Mesendoderm (in vitro differentiated cells): ENCODE measurements at regions not wholly inside any gene's neighbourhood (a gene's known extent, or its start where the extent isn't known, plus 50 kb on each side); places are given as distances from the start of the nearest gene placed in this dataset.

Source experiments
- DNase-seq: peaks from one replicate; pipeline ENCODE4 v3.0.0; 2013
- H2AK5ac ChIP-seq: 2 replicates; pipeline ENCODE4 v1.6.1; 2013; ENCODE audit warnings: low read length, inconsistent platforms
- H2BK120ac ChIP-seq: 2 replicates; pipeline ENCODE4 v1.6.1; 2013; ENCODE audit warnings: low read depth, mild to moderate bottlenecking, low read length, moderate library complexity, mixed read lengths
- H2BK15ac ChIP-seq: replicated peaks from 2 replicates; pipeline ENCODE4 v1.6.1; 2013; ENCODE audit warnings: low read depth, mild to moderate bottlenecking, moderate library complexity
- H2BK5ac ChIP-seq: 2 replicates; pipeline ENCODE4 v1.6.1; 2013; ENCODE audit warnings: low read length, inconsistent platforms
- H3K18ac ChIP-seq: 2 replicates; pipeline ENCODE4 v1.6.1; 2013; ENCODE audit warnings: mild to moderate bottlenecking, low read length, mixed read lengths
- H3K23ac ChIP-seq: one replicate; pipeline ENCODE4 v1.6.1; 2013; ENCODE audit warnings: low read length
- H3K27ac ChIP-seq: 2 replicates; pipeline ENCODE4 v1.5.1; 2013; ENCODE audit warnings: low read depth, mild to moderate bottlenecking, inconsistent platforms, low read length, moderate library complexity
- H3K27me3 ChIP-seq: 2 replicates; pipeline ENCODE4 v1.6.1; 2013; ENCODE audit warnings: low read length, control low read depth, mild to moderate bottlenecking, inconsistent platforms; ENCODE audit not compliant: insufficient read depth, poor library complexity
- H3K36me3 ChIP-seq: 2 replicates; pipeline ENCODE4 v1.6.1; 2013; ENCODE audit warnings: low read length, inconsistent platforms; ENCODE audit not compliant: control insufficient read depth, insufficient read depth
- H3K4ac ChIP-seq: one replicate; pipeline ENCODE4 v1.6.1; 2013; ENCODE audit warnings: low read depth, mild to moderate bottlenecking, low read length, moderate library complexity
- H3K4me1 ChIP-seq: 2 replicates; pipeline ENCODE4 v1.6.1; 2013; ENCODE audit warnings: low read depth, low read length, inconsistent platforms; ENCODE audit not compliant: control insufficient read depth
- H3K4me2 ChIP-seq: 2 replicates; pipeline ENCODE4 v1.6.1; 2013; ENCODE audit warnings: low read length
- H3K4me3 ChIP-seq: 2 replicates; pipeline ENCODE4 v1.5.1; 2013; ENCODE audit warnings: mild to moderate bottlenecking, low read length
- H3K56ac ChIP-seq: one replicate; pipeline ENCODE4 v1.6.1; 2013; ENCODE audit warnings: low read length
- H3K79me1 ChIP-seq: 2 replicates; pipeline ENCODE4 v1.6.1; 2013; ENCODE audit warnings: low read length, inconsistent platforms
- H3K79me2 ChIP-seq: 2 replicates; pipeline ENCODE4 v1.6.1; 2013; ENCODE audit warnings: mild to moderate bottlenecking, low read length; ENCODE audit not compliant: control insufficient read depth, insufficient read depth
- H3K9ac ChIP-seq: 2 replicates; pipeline ENCODE4 v1.6.1; 2013; ENCODE audit warnings: low read length, inconsistent platforms
- H4K5ac ChIP-seq: one replicate; pipeline ENCODE4 v1.6.1; 2013; ENCODE audit warnings: low read length
- H4K8ac ChIP-seq: one replicate; pipeline ENCODE4 v1.6.1; 2013; ENCODE audit warnings: low read depth, mild to moderate bottlenecking, control low read depth, low read length, moderate library complexity
- WGBS: extraction: QIAGEN DNeasy Blood & Tissue Kit; methylation state at CpG from one replicate; pipeline ENCODE4 v1.1.7; 2013; ENCODE audit warnings: low lambda C conversion rate, missing lambda C conversion rate; ENCODE audit not compliant: insufficient coverage; ENCODE audit errors: extremely low coverage; 5-methylcytosine and 5-hydroxymethylcytosine counted together

DNA sequence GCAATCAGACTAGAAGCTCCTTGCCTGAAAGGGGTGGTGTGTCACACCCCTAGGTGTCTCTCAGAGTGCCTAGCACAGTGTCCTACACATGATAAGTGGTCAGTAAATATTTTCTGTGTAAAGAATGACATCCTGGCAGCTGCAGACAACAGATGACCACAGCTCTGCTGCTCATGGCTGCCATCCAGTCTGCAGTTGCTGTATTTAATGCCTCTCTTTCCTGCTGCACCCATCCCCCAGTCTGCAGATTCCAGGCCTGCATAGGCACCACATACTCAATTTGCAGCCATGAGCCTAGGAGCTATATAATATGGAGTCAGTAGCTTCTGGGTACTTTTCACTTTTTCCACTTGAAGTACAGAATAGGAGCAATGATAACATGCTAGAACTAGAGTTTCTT is 94.9 kb upstream of the NR4A3 start:
- Histone ChIP-seq H3K27me3 (no peaks in the 10 kb centered on the region), H2BK5ac (no peak overlapping the region), H2BK120ac (no peak overlapping the region), H3K27ac (no peak overlapping the region), H2AK5ac (no peak overlapping the region), H3K4me3 (no peak overlapping the region), H3K56ac (no peak overlapping the region), H3K79me1 (no peaks in the 10 kb centered on the region), H4K5ac (no peak overlapping the region), H3K79me2 (no peaks in the 10 kb centered on the region), H2BK15ac (no peak overlapping the region), H4K8ac (no peak overlapping the region), H3K4ac (no peak overlapping the region), H3K9ac (no peak overlapping the region), H3K23ac (no peak overlapping the region), H3K4me1 (no peaks in the 10 kb centered on the region), H3K4me2 (no peak overlapping the region), H3K18ac (no peak overlapping the region), H3K36me3 (no peaks in the 10 kb centered on the region)
- peak; percentile 43 for DNase-seq

- no peak overlapping the region for H2BK120ac ChIP-seq
- H2BK15ac ChIP-seq = no peak overlapping the region
- H3K4me3 ChIP-seq = no peak overlapping the region
- no peak overlapping the region for H3K27ac ChIP-seq
- H4K5ac ChIP-seq = no peak overlapping the region
- no peaks in the 10 kb centered on the region for H3K4me1 ChIP-seq
- H3K9ac ChIP-seq = no peak overlapping the region
- no peak overlapping the region for H3K56ac ChIP-seq
- no peaks in the 10 kb centered on the region for H3K36me3 ChIP-seq
- no peak overlapping the region for H4K8ac ChIP-seq
- no peak overlapping the region for H3K18ac ChIP-seq
- H3K79me2 ChIP-seq = no peaks in the 10 kb centered on the region
- peak; percentile 32 for DNase-seq
- no peaks in the 10 kb centered on the region for H3K27me3 ChIP-seq
- no peak overlapping the region for H2BK5ac ChIP-seq
- no peak overlapping the region for H3K4me2 ChIP-seq
- no peaks in the 10 kb centered on the region for H3K79me1 ChIP-seq
- no CpG with 5 or more reads among the region's 2 CpGs for WGBS
- no peak overlapping the region for H3K23ac ChIP-seq
- H3K4ac ChIP-seq = no peak overlapping the region
- no peak overlapping the region for H2AK5ac ChIP-seq
Observed at GRCh38 chr9:99730062-99730461, 91.6 kb upstream of the NR4A3 start.

DNA sequence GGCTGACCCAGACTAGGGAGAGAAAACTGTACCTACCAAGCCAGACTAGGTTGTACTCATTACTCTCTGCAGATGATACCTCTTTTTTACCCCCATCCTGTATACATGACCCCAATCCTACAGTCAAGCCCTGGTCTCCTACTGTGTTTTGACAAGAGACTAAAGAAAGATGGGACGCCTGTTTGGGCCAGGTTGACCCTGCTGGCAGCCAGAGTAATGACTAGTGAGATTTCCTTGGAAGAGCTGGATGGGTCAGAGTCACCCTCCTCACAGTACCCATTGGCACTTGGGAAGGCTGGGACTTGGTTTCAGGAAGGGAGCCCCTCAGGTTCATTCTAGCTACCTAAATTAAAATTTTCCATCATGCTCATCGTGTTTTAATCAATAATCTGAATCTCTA is 89.7 kb upstream of the NR4A3 start:
- Histone ChIP-seq H3K4ac (no peak overlapping the region), H3K4me1 (no peaks in the 10 kb centered on the region), H2BK120ac (no peak overlapping the region), H3K4me3 (no peak overlapping the region), H3K4me2 (no peak overlapping the region), H3K9ac (no peak overlapping the region), H3K23ac (no peak overlapping the region), H3K27ac (no peak overlapping the region), H2AK5ac (no peak overlapping the region), H3K79me1 (no peaks in the 10 kb centered on the region), H4K8ac (no peak overlapping the region), H4K5ac (no peak overlapping the region), H3K36me3 (no peaks in the 10 kb centered on the region), H3K27me3 (no peaks in the 10 kb centered on the region), H2BK5ac (no peak overlapping the region), H3K79me2 (no peaks in the 10 kb centered on the region), H3K18ac (no peak overlapping the region), H2BK15ac (no peak overlapping the region), H3K56ac (no peak overlapping the region)
- no CpG with 5 or more reads among the region's 2 CpGs for WGBS
- DNase-seq = peak; percentile 7

DNA sequence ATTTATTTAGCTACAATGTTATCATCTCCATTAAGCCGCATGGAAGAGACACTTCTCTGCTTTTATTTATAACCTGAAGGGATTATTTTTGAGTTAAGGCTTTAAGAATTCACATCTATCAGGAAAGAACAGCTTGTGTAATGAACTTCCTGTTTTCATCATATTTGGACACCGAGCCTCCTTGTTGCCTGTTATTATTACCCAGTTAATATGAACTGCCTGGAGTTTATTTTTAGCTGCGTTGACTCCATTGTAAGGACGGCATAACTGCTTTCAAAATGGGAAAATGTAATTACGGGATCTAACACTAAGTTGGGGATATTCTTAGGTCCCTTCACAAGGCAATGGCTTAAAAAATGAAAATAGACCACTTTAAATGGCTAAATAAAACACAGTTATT is 89.0 kb upstream of the NR4A3 start:
- Histone ChIP-seq H3K4ac (no peak overlapping the region), H2BK120ac (no peak overlapping the region), H3K56ac (no peak overlapping the region), H3K4me1 (no peaks in the 10 kb centered on the region), H3K4me3 (no peak overlapping the region), H2BK5ac (no peak overlapping the region), H3K18ac (no peak overlapping the region), H3K36me3 (no peaks in the 10 kb centered on the region), H3K79me2 (no peaks in the 10 kb centered on the region), H3K9ac (no peak overlapping the region), H4K5ac (no peak overlapping the region), H3K27ac (no peak overlapping the region), H3K23ac (no peak overlapping the region), H3K79me1 (no peaks in the 10 kb centered on the region), H3K27me3 (no peaks in the 10 kb centered on the region), H4K8ac (no peak overlapping the region), H2BK15ac (no peak overlapping the region), H2AK5ac (no peak overlapping the region), H3K4me2 (no peak overlapping the region)
- DNase-seq = no peak
- no CpG with 5 or more reads among the region's 5 CpGs for WGBS

DNA sequence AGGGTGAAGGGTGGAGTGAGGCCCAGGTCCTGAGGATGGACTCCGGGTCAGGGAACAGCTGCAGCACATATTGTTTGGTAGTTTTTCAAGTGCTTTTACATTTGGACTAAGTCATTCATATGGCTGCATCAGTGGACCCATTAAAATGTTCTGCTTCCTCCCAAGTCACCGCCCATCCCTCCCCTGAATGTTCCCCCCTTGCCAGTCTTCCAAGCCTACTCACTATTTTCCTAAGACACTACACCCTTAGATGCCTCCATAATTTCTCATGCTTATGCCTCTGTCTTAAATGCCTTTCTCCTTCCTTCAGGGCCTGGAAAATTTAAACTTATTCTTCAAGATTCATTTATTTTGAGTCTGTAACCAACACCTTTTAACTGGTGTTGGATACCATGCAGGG is 86.6 kb upstream of the NR4A3 start:
- WGBS = no CpG with 5 or more reads among the region's 2 CpGs
- Histone ChIP-seq H3K4me3 (no peak overlapping the region), H3K4me1 (no peaks in the 10 kb centered on the region), H4K5ac (no peak overlapping the region), H4K8ac (no peak overlapping the region), H3K18ac (no peak overlapping the region), H2BK5ac (no peak overlapping the region), H3K23ac (no peak overlapping the region), H3K27me3 (no peaks in the 10 kb centered on the region), H3K4ac (no peak overlapping the region), H3K79me1 (no peaks in the 10 kb centered on the region), H3K79me2 (no peaks in the 10 kb centered on the region), H3K36me3 (no peaks in the 10 kb centered on the region), H3K9ac (no peak overlapping the region), H3K56ac (no peak overlapping the region), H2BK15ac (no peak overlapping the region), H3K27ac (no peak overlapping the region), H2AK5ac (no peak overlapping the region), H3K4me2 (no peak overlapping the region), H2BK120ac (no peak overlapping the region)
- no peak for DNase-seq

DNA sequence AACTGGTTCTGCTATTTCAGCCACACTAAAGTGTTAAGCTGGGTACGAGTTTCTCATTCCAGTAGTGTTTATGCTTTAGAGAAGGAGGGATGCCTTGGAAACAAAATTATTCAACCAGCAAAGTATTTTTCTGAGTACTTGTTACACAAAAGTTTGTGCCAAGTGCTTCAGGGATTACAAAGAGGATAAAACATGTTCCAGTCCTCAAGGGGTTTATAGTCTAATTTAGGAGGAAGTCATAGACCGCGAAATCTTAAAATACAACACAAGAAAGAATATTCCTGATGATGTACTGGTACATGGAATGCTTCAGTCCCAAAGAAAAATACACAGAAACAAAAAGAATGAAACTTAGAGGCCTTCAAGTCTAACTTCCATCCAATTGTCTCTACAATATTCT is 85.4 kb upstream of the NR4A3 start:
- Histone ChIP-seq H2BK15ac (no peak overlapping the region), H2BK5ac (no peak overlapping the region), H3K4me3 (no peak overlapping the region), H2BK120ac (no peak overlapping the region), H3K18ac (no peak overlapping the region), H3K79me2 (no peaks in the 10 kb centered on the region), H3K36me3 (no peaks in the 10 kb centered on the region), H3K4me2 (no peak overlapping the region), H3K79me1 (no peaks in the 10 kb centered on the region), H3K27ac (no peak overlapping the region), H3K27me3 (no peaks in the 10 kb centered on the region), H3K9ac (no peak overlapping the region), H4K8ac (no peak overlapping the region), H3K4me1 (no peaks in the 10 kb centered on the region), H3K4ac (no peak overlapping the region), H2AK5ac (no peak overlapping the region), H4K5ac (no peak overlapping the region), H3K23ac (no peak overlapping the region), H3K56ac (no peak overlapping the region)
- WGBS = no CpG with 5 or more reads among the region's 3 CpGs
- DNase-seq = no peak
